GM12873 (cell line): ENCODE measurements at regions not wholly inside any gene's neighbourhood (a gene's known extent, or its start where the extent isn't known, plus 50 kb on each side); places are given as distances from the start of the nearest gene placed in this dataset.

Source experiments
- TF ChIP-seq, protein P1 (sequence below): IDR thresholded peaks from 2 replicates; pipeline ENCODE4 v1.5.1; 2012; ENCODE audit warnings: low read depth, mild to moderate bottlenecking, moderate library complexity, low read length, control low read depth; ENCODE audit not compliant: insufficient read depth; ENCODE audit errors: missing control alignments

DNA sequence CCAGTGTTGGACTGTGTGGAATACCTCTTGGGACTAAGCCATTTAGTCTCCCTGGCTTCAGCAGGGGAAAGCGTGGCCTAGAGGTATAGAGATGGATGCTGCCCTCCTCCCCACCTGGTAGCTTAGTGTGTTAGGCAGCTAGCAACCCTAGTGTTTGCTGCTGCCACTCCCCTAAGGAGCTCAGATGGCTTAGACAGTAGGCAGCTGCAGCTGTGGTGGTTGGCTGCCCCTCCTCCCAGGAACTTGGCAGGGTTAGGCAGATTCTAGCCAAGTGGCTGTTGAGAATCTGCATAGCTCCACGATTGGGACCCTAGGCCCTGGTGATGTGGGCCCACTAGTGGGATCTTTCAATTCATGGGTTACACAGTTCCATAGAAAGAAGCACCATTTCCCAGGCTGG lies 550.4 kb upstream of the CHAC2 start:
- TF ChIP-seq, protein P1, sequence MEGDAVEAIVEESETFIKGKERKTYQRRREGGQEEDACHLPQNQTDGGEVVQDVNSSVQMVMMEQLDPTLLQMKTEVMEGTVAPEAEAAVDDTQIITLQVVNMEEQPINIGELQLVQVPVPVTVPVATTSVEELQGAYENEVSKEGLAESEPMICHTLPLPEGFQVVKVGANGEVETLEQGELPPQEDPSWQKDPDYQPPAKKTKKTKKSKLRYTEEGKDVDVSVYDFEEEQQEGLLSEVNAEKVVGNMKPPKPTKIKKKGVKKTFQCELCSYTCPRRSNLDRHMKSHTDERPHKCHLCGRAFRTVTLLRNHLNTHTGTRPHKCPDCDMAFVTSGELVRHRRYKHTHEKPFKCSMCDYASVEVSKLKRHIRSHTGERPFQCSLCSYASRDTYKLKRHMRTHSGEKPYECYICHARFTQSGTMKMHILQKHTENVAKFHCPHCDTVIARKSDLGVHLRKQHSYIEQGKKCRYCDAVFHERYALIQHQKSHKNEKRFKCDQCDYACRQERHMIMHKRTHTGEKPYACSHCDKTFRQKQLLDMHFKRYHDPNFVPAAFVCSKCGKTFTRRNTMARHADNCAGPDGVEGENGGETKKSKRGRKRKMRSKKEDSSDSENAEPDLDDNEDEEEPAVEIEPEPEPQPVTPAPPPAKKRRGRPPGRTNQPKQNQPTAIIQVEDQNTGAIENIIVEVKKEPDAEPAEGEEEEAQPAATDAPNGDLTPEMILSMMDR = no peak

DNA sequence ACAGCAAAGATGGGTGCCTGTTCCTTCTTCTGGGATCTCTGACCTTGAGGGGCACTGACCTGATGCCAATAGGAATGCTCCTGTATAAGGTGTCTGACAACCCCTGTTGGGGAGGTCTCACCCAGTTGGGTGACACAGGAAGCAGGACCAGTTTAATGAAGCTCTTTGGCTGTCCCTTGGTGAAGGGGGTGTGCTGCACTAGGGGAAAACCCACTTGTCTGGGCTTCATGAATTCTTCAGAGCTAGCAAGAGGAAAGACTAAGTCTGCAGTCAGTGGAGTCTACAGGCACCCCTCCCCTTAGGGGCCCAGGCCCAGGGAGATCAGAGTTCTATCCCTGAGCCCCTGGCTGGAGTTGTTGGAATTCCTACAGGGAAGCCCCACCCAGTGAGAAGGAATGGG lies 550.8 kb upstream of the CHAC2 start:
- TF ChIP-seq, protein P1 = no peak

DNA sequence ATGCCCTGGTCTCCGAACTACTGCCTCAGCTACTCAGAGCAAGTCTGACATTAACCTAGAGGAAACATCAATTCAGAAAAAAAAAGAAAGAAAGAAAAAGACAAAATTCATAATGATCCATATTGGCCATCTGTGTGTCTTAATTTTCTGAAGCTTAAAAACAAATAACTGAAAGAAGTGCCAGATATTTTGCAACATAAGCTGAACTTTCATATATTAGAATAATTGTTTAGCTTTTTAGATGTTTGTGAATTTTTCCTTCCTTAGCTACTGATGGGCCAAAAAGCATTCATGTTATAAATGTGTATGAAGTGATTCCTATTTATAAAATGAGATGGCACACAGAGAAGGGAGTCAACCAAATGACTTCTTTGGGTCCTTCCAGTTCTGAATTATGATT lies 555.0 kb upstream of the CHAC2 start:
- TF ChIP-seq, protein P1 = no peak

DNA sequence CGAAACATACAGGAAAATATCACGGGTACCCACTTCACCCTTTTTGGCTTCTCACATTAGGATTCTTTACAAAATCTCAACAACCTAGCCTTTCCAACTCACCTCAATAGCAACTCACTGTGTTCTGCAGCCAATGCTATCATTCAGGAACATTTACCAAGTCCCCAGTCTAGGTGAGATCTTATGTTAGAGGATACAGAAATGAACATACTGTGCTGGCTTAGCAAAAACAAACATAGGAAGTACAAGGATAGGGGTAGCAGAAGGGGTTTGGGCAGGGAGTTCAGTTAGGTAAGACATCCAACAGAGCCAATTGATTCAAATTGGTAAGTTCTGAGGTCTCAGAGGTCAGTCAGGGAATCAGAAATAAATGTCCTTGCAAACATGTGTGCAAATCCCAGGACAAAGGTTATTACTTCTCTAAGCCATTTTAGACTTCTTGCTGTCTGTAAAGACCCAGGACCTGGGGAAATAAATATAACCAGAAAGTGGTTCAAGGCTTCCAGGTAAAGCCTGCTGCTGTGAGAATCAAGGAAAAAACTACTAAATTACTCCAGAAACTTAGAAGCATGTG lies 556.3 kb upstream of the CHAC2 start:
- TF ChIP-seq, protein P1 = no peak

DNA sequence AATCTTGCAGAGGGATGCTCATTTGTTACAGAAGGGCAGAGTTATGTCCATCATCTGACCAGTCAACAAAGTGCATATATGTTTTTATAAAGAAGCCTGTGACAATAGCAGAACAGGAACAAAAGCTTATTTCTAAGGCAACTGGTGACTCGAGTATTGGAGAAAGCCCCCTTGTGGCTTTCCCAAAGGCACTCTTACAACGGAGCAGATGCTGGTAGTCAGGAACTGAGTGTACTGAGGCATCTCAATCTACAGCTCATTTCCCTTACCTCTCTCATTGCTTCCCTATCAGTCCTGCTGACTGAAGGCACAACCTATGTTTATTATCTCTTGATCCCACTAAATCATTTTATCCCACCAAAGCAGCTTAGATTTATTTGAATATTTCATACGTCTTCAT lies 557.1 kb upstream of the CHAC2 start:
- TF ChIP-seq, protein P1 = no peak

DNA sequence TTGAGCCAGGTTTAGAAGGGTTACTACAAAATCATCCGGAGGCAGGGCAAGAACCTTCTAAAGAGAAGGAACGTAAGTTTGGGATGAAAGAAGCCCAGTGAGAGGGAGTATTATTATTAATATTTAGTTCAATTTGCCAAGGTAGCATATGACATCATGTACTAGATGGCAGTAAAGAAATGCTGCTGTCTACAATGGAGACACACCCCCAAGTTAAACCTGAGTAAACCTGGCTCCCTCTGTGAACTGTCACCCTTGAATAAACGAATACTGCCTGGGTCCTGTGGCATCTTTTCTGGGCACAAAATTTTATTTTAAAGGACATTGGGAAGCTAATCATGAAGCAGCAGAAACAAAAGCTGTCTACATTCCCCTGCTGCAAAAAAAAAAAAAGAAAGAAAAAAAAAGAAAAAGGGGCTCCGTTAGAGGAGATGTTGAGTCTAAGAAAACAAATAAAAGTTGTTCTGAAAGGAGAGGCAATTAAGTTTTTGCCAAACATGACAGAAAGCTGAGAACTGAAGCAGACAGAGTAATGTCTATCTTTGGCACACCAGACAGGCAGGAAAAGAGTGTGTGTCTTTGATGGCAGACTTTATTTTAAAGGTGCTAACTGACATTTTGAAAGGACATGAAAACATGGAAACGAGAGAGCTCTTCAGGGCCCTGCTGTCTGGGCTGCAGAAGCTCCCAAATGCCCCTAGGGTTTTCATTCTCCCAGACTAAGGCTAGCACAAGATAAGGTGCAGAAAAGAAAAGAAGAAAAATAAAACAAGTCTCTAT lies 557.7 kb upstream of the CHAC2 start:
- TF ChIP-seq, protein P1 = no peak

DNA sequence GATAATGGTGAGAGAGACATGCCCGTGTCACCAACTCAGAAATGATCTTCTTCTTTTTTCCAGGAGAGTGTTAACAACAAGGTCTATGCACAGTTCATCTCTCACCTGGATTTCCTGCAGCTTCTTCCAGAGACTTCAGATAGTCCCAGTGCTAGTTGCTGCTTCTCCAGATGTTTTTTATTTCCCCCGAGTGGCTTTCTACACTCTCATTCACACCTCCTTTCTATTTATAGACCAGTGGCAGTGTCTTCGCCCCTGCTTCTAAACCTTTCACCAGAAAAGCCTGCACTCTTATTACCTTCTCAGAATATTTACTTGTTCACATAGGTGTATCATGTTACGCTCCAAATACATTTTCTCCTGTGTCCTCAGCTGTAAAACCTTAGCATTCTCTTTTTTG lies 558.8 kb upstream of the CHAC2 start:
- TF ChIP-seq, protein P1 = no peak
